GM18517 (cell line): ENCODE measurements at regions not wholly inside any gene's neighbourhood (a gene's known extent, or its start where the extent isn't known, plus 50 kb on each side); places are given as distances from the start of the nearest gene placed in this dataset.
"Not testable (repeated sequence)": the region's sequence is repeated elsewhere in the genome, so short reads cannot be mapped to it uniquely, and the experiment has no call there.

Experiments used
- ATAC-seq: cut with Tn5 transposase; IDR thresholded peaks from one replicate; pipeline ENCODE4 v1.9.1; 2021; ENCODE audit warnings: mild to moderate bottlenecking, moderate library complexity; ENCODE audit not compliant: unreplicated experiment

DNA sequence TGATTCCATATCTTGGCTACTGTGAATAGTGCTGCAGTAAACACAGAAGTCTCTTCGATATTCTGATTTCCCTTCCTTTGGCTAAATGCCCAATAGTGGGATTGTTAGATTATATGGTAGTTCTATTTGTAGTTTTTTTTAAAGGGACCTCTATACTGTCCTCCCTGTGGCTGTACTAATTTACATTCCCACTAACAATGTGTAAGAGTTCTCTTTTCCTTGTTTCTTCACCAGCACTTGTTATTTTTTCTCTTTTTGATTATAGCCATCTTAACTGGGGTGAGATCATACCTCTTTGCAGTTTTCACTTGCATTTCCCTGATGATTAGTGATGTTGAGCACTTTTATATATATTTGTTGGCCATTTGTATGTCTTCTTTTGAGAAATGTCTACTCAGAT is 102.0 kb downstream of the CARTPT start:
- ATAC-seq: no peak

- ATAC-seq: not testable (repeated sequence)
Observed at GRCh38 chr5:71822065-71822464, 103.0 kb downstream of the CARTPT start.

- no peak for ATAC-seq
Observed at GRCh38 chr5:71825992-71826391, 106.9 kb downstream of the CARTPT start.

DNA sequence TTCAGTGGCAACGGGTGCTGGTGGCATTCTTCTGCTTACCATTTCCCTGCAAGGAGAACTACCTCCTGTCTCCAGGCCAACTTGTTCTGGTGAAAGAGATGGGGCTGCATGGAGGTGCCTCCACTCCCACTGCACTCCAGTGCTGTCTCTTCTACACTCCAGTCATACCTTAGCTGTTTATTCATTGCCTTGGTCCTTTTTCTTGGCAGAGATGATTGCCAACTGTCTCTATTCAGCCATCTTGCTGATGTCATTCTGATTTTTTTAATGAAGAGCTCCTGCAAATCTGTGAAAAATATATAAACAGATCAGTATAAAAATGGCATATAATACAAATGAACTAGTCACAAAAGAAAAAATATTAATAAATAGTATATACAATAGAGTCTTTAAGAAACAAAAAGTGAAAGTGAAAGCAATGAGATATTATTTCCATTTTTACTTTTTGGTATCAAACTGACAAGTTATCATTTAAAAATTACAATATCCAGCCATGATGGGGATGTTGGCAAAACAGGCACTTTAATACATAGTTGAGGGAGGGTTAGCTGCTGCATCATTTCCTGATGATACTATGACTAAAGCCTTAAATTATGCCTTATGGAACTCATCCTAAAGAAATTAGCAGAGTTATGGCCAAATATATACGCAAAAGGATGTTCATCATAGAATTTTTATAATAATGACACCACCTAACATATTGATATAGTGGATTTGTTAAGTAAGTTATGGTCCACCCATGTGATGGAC is 109.4 kb downstream of the CARTPT start:
- no peak for ATAC-seq

GRCh38 chr5:71829206-71829605 is 110.1 kb downstream of the CARTPT start:
- ATAC-seq: no peak

DNA sequence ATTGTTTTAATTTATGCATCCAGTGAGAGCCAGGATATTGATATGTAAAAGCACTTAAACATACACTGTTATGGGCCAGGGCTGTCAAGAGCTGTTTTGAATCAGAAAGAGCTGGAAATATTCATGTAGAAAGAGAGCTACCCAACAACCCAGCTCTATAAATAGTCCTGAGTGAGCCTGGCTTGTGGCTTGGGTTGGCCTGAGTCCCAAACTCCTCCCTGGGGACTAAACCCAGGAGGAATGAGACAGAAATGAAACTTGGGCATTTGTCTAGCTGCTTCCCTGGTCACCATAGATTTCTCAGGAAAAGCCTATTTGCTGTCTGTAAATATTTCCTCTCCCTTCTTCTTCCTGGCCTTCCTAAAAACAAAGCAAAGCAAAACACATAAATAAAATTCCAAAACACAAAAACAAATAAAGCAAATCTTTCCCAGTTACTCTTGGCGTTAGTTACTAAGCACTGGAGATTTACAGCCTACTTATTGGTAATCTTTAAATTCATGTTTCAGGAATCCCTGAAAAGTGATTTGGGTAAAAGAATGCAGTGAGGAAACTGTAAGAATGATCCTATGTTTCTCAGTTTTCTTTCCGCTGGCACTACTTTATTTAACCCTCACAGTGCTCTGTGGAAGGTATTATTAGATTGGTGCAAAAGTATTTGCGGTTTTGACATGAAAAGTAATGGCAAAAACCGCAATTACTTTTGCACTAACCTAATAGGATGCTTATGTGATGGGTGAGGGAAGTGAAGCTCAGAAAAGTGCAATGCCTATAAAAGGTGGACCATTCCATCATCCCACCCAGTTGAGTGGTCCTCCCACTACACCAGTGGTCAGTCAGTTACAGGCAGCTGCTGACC is 111.8 kb downstream of the CARTPT start:
- no peak for ATAC-seq

DNA sequence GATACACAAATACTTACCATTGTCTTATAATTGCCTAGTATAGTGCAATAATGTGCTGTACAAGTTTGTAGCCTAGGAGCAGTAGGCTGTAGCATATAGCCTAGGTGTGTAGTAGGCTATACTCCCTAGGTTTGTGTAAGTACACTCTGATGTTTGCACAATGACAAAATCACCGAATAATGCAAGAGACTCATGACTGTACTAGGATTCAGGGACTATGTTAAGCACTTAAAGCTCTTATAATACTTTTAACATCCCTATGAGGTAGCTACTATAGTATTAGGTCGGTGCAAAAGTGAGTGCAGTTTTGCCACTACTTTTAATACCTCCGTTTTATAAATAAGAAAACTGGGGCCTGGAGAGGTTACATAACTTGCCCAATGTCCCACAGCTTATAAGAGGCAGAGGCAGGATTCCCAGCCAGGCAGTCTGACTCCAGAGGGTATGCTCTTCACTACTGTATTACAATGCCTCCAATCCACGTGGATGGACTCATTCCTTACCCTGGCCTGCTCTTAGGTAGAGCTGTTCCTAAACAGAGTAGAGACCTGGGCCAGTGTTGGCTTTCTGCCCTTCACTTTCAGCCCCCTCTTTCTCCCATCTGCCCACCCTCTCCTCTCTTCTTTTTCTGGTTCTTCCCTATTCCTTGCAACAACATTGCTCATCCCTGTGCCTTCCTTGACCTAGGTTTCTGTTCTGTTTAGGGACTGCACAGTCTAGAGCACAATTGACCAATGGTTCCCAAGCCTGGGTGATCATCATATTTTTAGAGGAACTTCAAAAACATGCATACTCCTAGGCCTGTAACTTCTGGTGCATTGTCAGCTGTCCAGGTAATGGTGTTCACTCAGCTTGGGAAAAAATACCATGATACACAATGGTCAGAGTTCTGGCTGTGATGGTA is 114.0 kb downstream of the CARTPT start:
- ATAC-seq: no peak

DNA sequence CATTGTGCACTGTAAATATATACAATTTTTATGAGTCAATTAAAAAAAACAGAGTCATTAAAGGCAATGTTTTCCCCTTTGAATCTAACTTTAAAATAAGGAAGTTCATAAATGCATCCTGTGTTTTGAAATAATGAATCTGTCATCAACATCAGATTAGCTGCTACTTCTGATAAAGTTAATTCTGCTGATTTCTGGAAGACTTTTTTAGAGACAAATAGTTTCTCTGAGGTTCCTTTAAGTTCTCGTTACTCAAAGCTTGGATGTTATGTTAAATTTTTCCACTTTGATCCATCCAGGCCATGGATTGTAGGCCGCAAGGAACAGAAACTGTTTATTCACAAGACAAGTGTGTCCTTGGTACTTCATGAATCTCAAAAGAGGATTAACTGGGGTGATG is 115.5 kb downstream of the CARTPT start:
- ATAC-seq: no peak

GRCh38 chr5:71836084-71836483 is 117.0 kb downstream of the CARTPT start:
- no peak for ATAC-seq

DNA sequence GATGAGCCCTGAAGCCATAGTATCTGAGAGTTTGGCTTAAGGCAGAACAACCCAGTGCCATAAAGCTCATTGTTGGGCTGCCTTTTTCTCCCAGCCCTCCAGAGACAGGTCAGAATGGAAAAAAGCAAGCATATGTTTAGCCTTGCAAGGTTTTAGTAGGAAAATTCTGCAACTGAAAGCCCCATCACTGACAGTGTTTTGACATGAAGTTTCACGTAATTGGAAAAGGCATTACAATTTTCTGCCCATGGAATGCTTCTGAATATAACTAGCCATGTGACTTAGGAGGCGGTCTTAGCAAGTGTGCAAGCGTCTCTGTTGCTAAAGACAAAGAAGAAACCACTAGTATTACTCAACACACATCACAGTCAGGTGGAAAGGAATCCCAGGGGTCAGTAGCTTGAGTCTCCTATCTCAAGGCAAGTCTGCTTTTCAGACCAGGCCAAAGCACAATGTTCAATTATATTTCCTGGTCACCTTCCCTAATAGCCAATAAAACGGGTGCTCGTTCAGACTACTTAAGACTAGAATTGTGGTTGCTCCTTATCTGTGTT is 117.6 kb downstream of the CARTPT start:
- ATAC-seq: no peak

GRCh38 chr5:71838286-71838685 is 119.2 kb downstream of the CARTPT start:
- no peak for ATAC-seq

GRCh38 chr5:71839096-71839884 is 120.2 kb downstream of the CARTPT start:
- ATAC-seq: no peak

- ATAC-seq: no peak
Observed at GRCh38 chr5:71841107-71841506, 122.0 kb downstream of the CARTPT start.

- no peak for ATAC-seq
Observed at GRCh38 chr5:71843111-71843510, 124.0 kb downstream of the CARTPT start.

- ATAC-seq: no peak
Observed at GRCh38 chr5:71844862-71845261, 125.8 kb downstream of the CARTPT start.

DNA sequence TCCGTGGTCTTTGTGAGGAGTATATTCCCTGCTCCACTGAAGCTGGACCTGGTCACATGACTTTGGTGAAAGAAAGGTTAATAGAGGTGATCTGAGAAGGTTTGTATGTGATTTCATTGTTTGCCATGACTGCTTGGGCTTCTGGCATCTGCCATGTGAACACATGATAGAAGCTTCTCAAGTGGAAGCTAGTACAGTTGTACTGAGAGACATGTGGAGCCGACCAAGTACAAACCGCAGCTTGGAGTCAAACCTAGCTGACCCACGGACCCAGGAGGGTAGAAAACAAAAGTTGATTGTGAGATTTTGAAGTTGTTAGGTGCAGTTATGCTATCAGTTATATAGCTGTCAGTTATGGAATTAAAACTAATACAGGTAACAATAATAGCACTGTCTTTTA is 140.4 kb downstream of the CARTPT start:
- no peak for ATAC-seq

DNA sequence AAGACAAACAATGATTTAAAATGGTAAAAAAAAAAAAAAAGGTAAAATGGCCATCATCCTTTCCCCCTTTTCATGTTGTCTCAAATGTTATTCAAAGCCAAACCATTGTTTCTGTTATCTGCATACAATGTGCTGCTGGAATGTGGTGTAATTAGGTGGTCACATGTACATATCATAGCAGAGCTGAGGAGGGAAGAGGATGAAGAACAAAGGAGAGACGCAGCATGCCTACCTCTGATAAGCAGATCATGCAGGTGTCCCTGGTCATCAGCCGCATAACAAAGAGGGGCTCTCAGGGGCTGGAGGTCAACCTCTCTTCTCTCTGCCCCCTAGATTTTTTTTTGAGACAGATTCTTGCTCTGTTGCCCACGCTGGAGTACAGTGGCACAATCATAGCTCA is 141.0 kb downstream of the CARTPT start:
- ATAC-seq: no peak

DNA sequence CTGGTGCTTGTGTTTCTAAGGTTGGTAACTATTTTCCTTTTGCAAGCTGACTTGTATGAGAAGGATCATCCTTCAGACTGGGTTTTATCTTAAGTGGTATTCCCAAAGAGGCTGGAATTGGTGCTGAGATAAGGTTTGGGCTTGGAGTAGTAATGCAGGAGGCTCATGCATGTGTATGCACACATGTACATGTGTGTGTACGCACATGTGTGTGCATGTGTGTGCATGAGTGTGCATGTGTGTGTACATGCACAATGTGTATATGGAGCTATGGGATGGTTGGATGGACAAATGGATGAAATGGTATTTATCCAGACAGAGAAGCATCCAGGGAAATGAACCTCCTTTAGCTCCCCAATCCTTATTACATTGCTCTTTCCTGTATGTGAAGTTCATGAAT is 142.6 kb downstream of the CARTPT start:
- no peak for ATAC-seq

DNA sequence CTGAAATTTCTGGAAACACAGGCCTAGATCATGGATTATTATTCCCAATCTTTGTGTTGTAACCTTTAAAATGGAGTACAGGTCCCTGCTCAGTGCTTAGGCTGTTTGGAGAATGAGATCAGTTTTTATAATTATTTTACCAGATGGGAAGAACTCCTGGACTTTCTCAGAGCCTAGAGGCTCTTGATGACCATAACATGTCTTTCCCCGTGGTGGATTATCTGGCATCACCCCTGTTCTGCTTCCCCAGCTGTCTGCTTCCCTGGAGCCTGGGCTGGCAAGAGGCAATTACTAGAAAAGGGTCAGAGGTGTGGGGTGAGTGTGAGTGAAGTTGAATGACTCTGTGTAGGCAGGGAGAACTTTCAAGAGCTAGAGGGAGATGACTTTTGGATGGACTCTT is 143.0 kb downstream of the CARTPT start:
- no peak for ATAC-seq

DNA sequence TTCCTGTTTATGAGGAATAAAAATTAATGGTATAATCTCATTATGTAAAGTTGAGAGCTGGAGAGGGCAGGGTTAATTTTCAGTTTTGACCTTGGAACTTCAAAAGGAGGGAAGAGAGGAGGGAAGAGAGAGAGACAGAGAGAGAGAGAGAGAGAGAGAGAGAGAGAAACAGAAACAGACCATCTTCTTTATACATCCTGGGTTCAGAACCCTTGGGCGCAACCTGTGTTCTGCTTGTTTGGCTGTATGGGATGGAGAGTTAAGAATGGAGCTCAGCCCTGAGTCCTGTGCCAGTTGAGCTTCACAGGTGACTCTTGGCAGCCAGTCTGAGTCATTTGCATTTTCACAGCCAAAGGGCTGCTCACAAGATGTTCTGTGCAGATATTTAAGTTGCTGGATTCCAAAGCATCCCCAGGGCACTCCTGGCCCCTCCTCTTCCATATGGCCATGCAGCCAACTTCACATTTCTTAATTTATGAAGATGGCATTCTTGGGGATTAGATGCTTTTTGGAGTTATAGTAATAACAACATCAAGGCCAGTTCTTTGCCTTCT is 143.5 kb downstream of the CARTPT start:
- no peak for ATAC-seq
